HG03565 (cell line): ENCODE measurements at regions not wholly inside any gene's neighbourhood (a gene's known extent, or its start where the extent isn't known, plus 50 kb on each side); places are given as distances from the start of the nearest gene placed in this dataset.
A peak's percentile ranks its signal among the peaks of the same experiment; 100 is the strongest.

Experiments used
- ATAC-seq: cut with Tn5 transposase; IDR thresholded peaks from one replicate; pipeline ENCODE4 v1.9.1; 2021; ENCODE audit warnings: mild to moderate bottlenecking, moderate library complexity; ENCODE audit not compliant: unreplicated experiment

GRCh38 chr2:74036010-74036409, 51.3 kb downstream of the TET3 start:
- no peak for ATAC-seq

DNA sequence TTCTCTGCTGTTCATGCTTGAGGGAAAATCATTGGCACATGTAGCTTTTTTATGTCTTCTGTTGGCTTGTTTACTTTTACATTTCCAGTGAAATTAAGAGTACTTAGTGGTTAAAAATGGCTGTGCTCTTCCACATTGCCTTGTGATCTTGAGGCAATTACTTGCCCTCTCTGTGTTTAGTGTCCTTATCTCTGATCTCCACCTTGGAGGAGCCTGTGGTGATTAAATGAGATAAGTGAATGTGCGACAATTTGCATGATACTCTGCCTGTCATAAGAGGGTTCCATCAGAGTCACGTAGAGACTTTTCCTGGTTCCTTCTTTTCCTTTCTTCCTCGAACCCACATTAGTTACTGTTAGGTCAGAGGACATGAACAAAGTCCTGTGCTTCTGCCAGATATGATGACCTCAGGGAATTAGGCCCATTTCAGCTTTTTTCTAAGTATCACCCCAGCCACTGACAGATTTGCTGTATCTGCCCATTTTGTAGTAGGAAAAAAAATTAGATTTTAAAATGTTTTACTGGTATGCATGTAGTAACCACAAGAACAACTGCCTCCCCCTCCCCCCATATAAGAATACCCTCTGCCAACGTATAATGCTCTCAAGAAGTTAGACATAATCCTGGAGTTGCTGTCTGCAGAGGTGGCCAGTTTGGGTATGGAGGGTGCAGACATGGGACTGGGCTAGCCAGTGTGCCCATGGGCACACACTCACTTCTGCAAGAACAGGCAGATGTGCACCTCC, 51.9 kb downstream of the TET3 start:
- no peak for ATAC-seq

DNA sequence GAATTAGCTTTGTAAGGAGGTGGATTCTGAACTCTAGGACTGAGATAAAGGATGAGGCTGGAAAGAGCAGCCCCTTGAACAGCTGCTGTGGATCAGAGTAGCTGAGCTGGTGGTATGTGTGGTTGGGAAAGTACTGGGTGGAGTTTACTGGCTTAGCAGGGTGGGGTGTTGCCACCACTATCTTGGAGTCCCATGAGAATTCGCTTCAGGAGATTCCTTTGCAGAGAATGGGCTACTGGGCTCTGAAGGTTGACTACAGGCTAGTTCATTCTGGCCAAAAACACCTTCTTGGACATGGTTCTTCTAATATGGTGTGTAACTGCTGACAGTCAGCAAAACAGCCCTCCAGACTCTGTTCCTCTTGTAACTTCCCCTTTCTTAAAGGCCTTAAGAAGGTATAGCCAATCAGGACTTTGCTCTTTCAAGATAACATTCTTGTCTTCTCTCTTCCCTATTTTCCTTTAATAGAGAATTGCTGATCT, 52.7 kb downstream of the TET3 start:
- ATAC-seq: peak; percentile 45

GRCh38 chr2:74039611-74040010, 54.9 kb downstream of the TET3 start:
- no peak for ATAC-seq

DNA sequence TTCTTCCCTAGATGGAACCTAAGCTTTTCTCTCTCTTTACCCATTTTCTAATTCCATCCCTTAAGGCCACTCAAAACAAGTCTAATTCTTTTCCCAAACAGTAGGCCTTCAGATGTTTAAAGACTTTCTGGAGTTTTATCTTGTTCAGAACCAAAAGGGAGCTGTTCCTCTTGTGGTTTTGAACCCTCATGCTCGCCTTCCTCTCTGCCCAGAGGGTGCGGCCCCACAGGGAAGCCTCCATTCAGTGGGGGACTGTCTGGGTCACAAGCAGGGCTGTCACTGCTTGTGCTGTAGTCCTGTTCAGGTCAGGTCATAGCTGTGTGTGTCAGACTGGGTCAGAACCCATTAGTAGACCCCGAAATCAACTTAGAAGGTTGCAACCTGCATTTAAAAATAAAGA, 56.5 kb downstream of the TET3 start:
- ATAC-seq: no peak

- ATAC-seq: no peak
These were observed 57.0 kb downstream of the TET3 start for GRCh38 chr2:74041726-74042125.

- no peak for ATAC-seq
These were observed 57.9 kb downstream of the TET3 start for GRCh38 chr2:74042606-74043005.

- no peak for ATAC-seq
These were observed 58.9 kb downstream of the TET3 start for GRCh38 chr2:74043345-74044329.

DNA sequence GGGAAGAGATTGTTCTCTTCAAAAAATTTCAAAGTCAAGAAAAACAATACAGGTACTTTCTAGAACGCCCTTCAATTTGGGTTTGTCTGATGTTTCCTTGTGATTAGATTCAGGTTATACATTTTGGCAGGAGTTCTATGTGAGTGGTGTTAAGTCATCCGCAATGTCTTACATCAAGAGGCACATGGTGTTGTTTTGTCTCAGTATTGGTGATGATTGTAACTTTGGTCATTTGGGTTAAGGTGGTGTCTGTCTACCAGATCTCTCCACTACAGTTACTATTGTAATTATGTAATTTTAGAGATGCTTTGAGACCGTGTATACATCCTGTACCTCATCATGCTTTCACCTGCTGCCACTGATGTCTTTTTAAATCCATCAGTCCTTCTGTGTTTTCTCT, 60.3 kb downstream of the TET3 start:
- no peak for ATAC-seq

DNA sequence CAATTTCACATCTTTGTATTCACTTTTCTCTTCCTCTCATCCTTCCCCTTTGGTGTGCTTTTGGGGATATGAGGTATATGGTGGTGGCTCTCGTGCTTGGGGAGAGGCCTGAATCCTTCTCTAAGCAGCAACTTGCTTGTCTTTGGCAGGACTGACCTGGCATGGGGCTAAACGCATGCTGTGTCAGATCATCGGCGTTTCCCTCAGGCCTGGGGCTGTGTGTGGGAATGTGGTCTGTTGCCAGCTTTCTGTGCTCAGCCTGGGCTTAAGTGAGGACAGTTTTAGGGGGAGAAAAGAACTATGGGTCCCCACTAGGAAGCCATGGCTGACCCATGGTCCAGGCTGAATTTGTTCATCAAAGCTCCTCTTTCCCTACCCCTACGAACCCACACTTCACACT, 60.7 kb downstream of the TET3 start:
- no peak for ATAC-seq

- ATAC-seq: no peak
These were observed 61.7 kb downstream of the TET3 start for GRCh38 chr2:74046441-74046840.

- ATAC-seq: no peak
These were observed 62.4 kb downstream of the TET3 start for GRCh38 chr2:74047152-74047551.

DNA sequence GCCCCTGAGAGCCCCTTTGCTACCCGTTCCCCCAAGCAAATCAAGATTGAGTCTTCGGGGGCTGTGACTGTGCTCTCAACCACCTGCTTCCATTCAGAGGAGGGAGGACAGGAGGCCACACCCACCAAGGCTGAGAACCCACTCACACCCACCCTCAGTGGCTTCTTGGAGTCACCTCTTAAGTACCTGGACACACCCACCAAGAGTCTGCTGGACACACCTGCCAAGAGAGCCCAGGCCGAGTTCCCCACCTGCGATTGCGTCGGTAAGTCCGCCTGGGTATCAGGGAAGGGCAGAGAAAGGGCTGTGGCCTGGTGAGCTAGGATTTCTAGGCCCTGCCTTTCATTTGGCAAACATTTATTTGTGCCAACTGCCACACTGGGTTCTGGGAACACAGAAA, 63.4 kb downstream of the TET3 start:
- ATAC-seq: no peak

- no peak for ATAC-seq
These were observed 64.3 kb downstream of the TET3 start for GRCh38 chr2:74048843-74049519.

DNA sequence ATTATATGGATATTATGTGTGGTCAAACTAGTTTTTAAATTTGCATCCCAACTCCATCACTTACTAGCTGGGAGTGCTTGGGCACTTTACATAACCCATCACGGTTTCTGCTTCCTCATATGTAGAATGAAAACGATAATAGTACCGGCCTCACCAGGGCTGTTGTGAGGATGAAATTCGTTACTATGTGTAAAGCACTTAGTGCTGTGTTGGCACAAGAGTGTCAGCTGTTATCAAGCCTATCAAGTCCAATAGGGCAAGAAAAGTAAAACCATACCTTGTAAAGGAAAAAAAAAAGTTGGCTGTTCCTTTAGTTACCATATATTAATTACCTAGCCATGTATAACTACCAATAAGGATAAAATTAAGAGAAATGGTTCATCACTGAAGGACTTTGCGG, 65.4 kb downstream of the TET3 start:
- no peak for ATAC-seq

- ATAC-seq: no peak
These were observed 66.8 kb downstream of the TET3 start for GRCh38 chr2:74051504-74051903.

- peak; percentile 48 for ATAC-seq
These were observed 68.3 kb downstream of the TET3 start for GRCh38 chr2:74052732-74053710.

DNA sequence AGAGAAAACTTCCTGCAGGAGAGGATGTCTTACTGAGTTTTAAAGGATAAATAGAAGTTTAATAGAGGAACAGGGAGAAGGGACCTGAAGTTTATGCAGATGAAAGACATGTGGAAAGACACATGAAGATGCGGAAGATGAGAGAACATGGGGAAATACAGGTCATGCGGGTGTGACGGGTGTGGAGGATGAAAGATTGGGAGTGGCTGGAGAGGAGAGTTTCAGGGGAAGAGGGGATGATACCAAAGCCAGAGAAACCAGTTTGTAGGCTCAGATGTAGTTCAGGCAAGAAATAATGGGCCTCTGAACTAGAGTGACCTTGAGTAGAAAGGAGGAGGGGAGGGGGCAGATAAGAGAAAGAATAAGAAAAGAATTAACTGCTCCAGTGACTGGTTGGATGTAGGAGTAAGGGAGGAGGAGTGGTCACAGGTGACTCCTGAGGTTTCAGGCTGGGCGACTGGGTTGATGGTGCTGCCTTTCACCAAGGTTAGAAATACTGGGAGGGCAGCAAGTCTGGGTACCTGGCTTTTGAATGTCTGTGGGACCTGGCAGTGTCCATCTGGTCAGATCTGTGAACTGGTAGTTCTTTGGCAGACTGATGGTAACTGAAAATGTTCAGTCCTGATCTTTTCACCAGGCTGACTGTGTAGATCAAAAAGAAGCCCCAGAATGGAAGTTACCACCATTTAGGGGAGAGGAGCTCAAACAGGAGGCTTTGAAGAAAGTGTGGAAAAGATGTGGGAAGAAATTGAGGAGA, 69.4 kb downstream of the TET3 start:
- ATAC-seq: no peak

DNA sequence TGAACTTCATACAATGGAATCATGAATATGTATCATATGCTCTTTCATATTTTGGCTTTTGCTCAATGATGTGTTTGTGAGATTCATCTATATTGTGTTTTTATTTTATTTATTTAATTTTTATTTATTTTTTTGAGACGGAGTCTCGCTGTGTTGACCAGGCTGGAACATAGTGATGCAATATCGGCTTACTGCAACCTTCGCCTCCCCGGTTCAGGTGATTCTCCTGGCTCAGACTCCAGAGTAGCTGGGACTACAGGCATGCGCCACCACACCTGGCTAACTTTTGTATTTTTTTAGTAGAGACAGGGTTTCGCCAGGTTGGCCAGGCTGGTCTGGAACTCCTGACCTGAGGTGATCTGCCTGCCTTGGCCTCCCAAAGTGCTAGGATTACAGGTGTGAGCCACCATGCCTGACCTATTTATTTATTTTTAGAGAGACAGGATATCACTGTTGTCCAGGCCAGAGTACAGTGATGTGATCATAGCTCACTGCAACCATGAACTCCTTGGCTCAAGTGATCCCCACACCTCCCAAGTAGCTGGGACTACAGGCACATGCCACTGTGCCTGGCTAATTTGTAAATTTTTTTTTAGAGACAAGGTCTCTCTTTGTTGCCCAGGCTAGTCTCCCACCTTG, 74.5 kb downstream of the TET3 start:
- no peak for ATAC-seq
